ENCODE measurements at regions not wholly inside any gene's neighbourhood (a gene's known extent, or its start where the extent isn't known, plus 50 kb on each side); places are given as distances from the start of the nearest gene placed in this dataset.

- TF ChIP-seq CTCF (conservative IDR thresholded peaks at IDR 0.05; ENCODE audit: low read depth, low read length), result no peak
- no peak for TF ChIP-seq POLR2A (IDR thresholded peaks at IDR 0.05; ENCODE audit: low read depth, low read length)
- TF ChIP-seq FOS (IDR thresholded peaks at IDR 0.05; ENCODE audit: low read depth, low read length), result no peak
- TF ChIP-seq, protein P1, sequence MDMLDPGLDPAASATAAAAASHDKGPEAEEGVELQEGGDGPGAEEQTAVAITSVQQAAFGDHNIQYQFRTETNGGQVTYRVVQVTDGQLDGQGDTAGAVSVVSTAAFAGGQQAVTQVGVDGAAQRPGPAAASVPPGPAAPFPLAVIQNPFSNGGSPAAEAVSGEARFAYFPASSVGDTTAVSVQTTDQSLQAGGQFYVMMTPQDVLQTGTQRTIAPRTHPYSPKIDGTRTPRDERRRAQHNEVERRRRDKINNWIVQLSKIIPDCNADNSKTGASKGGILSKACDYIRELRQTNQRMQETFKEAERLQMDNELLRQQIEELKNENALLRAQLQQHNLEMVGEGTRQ (IDR thresholded peaks at IDR 0.05; ENCODE audit: low read depth, low read length), result no peak
- no peak for TF ChIP-seq MAZ (IDR thresholded peaks at IDR 0.05; ENCODE audit: borderline replicate concordance, low read depth, low read length)
Observed at GRCh38 chr18:10065296-10065695, 151.5 kb downstream of the VAPA start.

Measured in IMR-90 (cell line).